HG03108 (cell line): ENCODE measurements at regions not wholly inside any gene's neighbourhood (a gene's known extent, or its start where the extent isn't known, plus 50 kb on each side); places are given as distances from the start of the nearest gene placed in this dataset.
"Not testable (repeated sequence)": the region's sequence is repeated elsewhere in the genome, so short reads cannot be mapped to it uniquely, and the experiment has no call there.

Experiments
- ATAC-seq: cut with Tn5 transposase; IDR thresholded peaks from one replicate; pipeline ENCODE4 v1.9.1; 2021; ENCODE audit warnings: moderate library complexity; ENCODE audit not compliant: unreplicated experiment

- no peak for ATAC-seq
Measured at GRCh38 chr2:125588780-125589179, 1067.2 kb upstream of the GYPC start.

- ATAC-seq = no peak
Measured at GRCh38 chr2:125591954-125592353, 1064.0 kb upstream of the GYPC start.

GRCh38 chr2:125593036-125593435 lies 1062.9 kb upstream of the GYPC start:
- ATAC-seq = no peak

DNA sequence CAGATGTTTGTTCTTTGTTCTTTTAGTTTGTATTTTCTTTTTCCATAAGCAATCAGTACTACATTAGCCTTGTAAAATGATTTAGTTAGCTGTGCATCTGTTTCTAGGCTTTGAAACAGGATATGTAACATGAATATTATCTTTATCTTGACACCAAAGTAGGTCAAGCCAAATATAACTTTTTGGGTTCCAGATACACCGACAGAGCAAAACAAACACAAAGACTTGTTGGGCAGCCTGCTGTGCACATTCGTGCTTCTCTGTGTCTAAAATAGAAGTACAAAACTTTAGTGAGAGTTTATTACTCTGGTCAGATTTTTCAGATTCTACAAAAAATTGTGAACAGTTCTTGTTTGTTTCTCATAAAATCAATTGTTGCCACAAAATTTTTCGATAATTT lies 1059.3 kb upstream of the GYPC start:
- ATAC-seq = no peak

GRCh38 chr2:125615438-125615837 lies 1040.5 kb upstream of the GYPC start:
- ATAC-seq = no peak

- ATAC-seq = no peak
Measured at GRCh38 chr2:125630377-125630776, 1025.6 kb upstream of the GYPC start.

DNA sequence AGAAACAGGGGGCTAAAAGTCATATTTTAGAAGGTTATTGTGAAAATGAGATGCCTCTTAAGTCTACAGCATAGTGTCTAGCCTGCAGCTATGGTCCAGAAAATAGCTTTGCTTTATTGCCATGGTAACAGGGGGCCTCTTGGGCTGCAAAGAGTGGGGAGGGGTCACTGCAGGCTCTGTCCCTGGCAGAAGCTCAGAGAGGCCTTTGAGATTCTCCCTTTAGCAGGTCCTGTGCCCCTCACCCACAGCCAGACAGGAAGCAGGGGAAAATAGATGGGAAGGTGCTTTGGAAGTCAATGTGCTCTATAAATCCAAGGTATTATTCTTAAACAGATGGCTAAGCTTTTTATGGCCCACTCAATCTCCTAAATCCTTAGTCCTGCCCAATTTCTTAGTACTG lies 1021.3 kb upstream of the GYPC start:
- ATAC-seq = no peak

DNA sequence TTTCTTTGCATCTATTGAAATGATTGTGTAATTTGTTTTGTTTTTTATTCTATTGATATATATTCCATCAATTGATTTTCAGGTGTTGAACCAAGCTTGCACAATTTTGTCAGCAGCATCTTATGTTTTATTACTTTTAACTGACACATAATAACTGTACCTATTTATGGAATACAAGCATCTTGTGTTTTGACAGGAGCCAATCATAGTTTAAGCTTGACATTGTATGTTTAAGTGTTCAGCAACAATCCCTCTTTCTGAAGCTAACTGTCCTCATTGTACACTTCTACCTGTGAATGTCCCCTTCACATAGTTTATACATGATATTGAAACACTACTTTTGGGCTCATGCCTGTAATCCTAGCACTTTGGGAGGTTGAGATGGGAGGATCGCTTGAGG lies 1017.6 kb upstream of the GYPC start:
- no peak for ATAC-seq

- no peak for ATAC-seq
Measured at GRCh38 chr2:125642032-125642431, 1013.9 kb upstream of the GYPC start.

- ATAC-seq = no peak
Measured at GRCh38 chr2:125643128-125643527, 1012.8 kb upstream of the GYPC start.

- ATAC-seq = no peak
Measured at GRCh38 chr2:125643585-125643984, 1012.4 kb upstream of the GYPC start.

- ATAC-seq = no peak
Measured at GRCh38 chr2:125644257-125644656, 1011.7 kb upstream of the GYPC start.

DNA sequence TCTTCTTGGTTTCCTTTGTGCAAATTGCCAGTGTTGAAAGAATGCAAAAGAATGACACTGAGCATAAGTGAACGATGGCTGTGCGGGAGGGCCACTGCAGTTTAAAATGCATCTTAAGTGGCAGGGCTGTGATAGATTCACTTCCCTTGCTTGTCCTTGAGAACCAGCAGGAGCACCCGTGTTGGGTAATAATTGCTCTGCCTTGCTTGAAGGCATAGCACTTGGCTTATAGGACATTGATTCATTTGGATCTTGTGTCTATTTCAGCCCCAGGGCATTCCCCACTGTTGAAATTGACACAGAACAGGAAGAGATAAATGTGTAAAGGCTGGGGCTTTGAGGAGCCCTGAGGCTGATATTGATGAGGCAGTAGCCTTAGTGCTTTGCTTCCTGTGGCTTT lies 1003.7 kb upstream of the GYPC start:
- no peak for ATAC-seq

GRCh38 chr2:125654226-125654625 lies 1001.7 kb upstream of the GYPC start:
- no peak for ATAC-seq

DNA sequence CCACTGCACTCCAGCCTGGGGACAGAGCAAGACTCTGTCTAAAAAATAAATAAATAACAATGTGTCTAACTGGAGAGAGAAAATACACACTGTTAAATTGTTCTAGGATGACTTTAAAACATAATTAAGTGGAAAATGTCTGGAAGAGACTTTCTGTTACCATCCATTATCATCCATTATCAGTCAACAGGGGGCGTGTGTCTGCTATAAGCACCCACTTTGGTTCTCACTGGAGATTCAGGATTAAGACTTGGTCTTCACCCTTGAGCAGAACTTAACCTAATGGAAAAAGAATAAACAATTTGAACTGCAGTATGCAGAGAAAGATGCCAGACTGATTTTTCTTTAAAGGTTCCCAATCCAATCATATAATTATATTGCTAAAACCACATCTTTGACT lies 999.8 kb upstream of the GYPC start:
- no peak for ATAC-seq

DNA sequence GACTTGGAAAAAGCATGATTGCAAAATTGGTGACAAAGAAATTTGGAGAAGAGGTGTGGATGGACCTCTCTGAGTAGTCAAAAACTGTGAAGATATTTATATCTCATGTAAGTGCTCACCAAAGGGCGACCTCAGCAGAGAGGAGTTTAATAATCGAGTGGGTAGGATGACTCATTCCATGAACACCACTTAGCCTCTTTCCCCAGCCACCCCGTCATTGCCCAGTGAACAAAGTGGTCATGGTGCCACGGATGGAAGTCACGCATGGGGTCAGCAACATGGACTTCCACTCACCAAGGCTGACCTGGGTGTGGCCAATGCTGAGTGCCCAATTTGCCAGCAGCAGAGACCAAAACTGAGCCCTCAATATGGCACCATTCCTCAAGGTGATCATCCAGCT lies 997.4 kb upstream of the GYPC start:
- ATAC-seq = no peak

- not testable (repeated sequence) for ATAC-seq
Measured at GRCh38 chr2:125660369-125660768, 995.6 kb upstream of the GYPC start.

DNA sequence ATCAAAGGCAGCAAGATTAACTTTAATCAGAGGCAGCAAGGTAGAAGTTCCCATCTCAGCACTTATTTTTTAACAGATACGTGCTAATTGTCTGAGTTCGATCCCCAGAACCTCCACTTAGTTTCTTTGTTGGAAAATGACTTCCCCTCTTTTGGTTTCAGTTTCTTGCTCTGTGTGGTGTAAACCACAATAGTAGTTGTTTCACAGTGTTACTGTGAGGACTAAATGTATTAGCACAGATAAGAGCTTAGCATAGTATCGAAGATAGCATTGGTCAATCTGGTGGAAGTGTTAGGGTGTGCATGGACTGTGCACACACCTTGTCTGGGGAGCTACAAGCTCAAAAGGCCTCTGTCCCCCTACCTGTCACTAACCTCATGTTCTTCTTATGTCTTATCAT lies 988.3 kb upstream of the GYPC start:
- no peak for ATAC-seq

DNA sequence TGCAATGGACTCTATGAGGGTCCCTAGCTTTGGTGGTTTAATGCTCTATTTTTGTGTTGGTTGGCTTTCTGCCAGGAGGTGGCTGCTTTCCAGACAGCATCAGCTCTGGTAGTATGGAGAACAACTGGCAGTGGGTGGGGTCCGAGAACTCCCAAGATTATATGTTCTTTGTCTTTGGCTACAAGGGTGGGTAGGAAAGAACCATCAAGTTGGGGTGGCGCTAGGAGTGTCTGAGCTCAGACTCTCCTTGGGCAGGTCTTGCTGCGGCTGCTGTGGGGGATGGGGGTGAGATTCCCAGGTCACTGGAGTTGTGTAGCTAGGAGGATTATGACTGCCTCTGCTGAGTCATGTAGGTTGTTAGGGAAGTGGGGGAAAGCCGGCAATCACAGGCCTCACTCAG lies 976.1 kb upstream of the GYPC start:
- ATAC-seq = no peak

DNA sequence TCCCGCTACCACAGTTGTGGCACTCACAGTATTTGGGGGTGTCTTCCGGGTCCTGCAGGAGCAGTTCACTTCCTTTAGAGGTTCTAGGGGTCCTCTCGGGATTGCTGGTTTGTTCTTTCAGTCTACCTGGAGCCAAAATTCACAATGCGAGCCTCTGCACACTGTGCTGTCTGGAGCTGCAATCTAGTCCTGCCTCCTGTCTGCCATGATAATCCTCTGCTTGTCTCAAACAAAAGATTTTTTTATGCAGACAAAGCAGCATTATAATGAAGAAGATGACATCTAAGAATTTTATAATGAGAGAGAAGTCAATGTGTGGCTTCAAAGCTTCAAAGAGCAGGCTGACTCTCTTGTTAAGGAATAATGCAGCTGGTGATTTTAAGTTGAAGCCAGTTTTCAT lies 975.1 kb upstream of the GYPC start:
- ATAC-seq = no peak

- ATAC-seq = no peak
Measured at GRCh38 chr2:125681576-125681975, 974.4 kb upstream of the GYPC start.

DNA sequence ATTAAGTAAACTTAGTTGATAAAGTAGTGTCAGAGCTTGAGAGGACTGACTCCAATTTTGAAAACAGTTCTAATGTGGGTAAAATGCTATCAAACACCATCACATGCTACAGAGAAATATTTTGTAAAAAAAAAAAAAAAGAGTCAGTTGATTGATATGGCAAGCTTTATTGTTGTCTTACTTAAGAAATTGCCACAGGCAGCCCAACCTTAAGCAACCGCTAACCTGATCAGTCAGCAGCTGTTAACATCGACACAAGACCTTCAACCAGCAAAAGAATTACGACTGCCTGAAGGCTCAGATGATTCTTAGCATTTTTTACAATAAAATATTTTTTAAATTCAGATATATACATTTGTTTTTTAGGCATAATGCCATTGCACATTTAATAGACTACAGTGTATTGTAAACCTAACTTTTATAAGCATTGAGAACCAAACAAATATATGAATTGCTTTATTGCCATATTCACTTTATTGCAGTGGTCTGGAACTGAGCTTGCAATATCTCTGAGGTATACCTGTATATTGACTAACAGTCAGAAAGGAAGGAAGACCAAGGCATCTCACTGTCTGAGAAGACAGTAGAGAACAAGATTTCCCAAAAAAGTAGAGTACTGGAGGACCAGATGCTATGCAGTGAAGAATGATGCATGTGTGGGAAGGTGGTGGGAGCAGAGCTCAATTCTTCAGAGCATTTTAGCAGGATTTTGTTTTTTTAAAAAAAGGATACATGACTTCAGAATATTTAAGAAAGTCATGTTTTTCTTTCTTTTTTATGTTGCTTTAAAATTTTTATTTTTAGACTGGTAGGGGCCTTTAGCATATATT lies 973.8 kb upstream of the GYPC start:
- ATAC-seq = no peak

- no peak for ATAC-seq
Measured at GRCh38 chr2:125684256-125684655, 971.7 kb upstream of the GYPC start.
